IMR-90 (cell line): ENCODE measurements at regions not wholly inside any gene's neighbourhood (a gene's known extent, or its start where the extent isn't known, plus 50 kb on each side); places are given as distances from the start of the nearest gene placed in this dataset.

Source experiments
- BHLHE40 ChIP-seq: fragments of 150-350 bp; IDR thresholded peaks from 2 replicates; pipeline ENCODE4 v1.6.1; 2016; ENCODE audit warnings: mild to moderate bottlenecking, low read depth, low read length
- CHD1 ChIP-seq: IDR thresholded peaks from 2 replicates; pipeline ENCODE4 v1.6.1; 2012; ENCODE audit warnings: low read depth, low read length, improper control_type of control experiment
- MAFK ChIP-seq: IDR thresholded peaks from 2 replicates; pipeline ENCODE4 v1.6.1; 2012; ENCODE audit warnings: low read depth, low read length, improper control_type of control experiment
- MXI1 ChIP-seq: IDR thresholded peaks from 2 replicates; pipeline ENCODE4 v1.6.1; 2012; ENCODE audit warnings: low read depth, mild to moderate bottlenecking, low read length, moderate library complexity, borderline replicate concordance
- NFE2L2 ChIP-seq: fragments of 150-350 bp; IDR thresholded peaks from 2 replicates; pipeline ENCODE4 v1.6.1; 2016; ENCODE audit warnings: low read depth, mild to moderate bottlenecking, low read length
- POLR2A ChIP-seq: IDR thresholded peaks from 2 replicates; pipeline ENCODE4 v1.6.1; 2012; ENCODE audit warnings: mild to moderate bottlenecking, low read depth, low read length
- RAD21 ChIP-seq: IDR thresholded peaks from 2 replicates; pipeline ENCODE4 v1.6.1; 2012; ENCODE audit warnings: low read length, improper control_type of control experiment
- RCOR1 ChIP-seq: IDR thresholded peaks from 2 replicates; pipeline ENCODE4 v1.6.1; 2012; ENCODE audit warnings: mild to moderate bottlenecking, low read length, improper control_type of control experiment; ENCODE audit not compliant: insufficient replicate concordance
- SMC3 ChIP-seq: fragments of 150-350 bp; IDR thresholded peaks from 2 replicates; pipeline ENCODE4 v1.6.1; 2016; ENCODE audit warnings: low read depth, mild to moderate bottlenecking, antibody characterized with exemption, low read length, moderate library complexity
- TF ChIP-seq, protein P1 (sequence below): conservative IDR thresholded peaks from 2 replicates; pipeline ENCODE4 v1.5.1; 2012; ENCODE audit warnings: mild to moderate bottlenecking, low read depth, low read length, improper control_type of control experiment
- TF ChIP-seq, protein P2 (sequence below): fragments of 150-350 bp; IDR thresholded peaks from 2 replicates; pipeline ENCODE4 v1.6.1; 2017; ENCODE audit warnings: mild to moderate bottlenecking, antibody characterized with exemption, low read length, low read depth
- TF ChIP-seq, protein P3 (sequence below): fragments of 150-350 bp; IDR thresholded peaks from 2 replicates; pipeline ENCODE4 v1.6.1; 2016; ENCODE audit warnings: low read depth, mild to moderate bottlenecking, low read length, moderate library complexity, borderline replicate concordance

DNA sequence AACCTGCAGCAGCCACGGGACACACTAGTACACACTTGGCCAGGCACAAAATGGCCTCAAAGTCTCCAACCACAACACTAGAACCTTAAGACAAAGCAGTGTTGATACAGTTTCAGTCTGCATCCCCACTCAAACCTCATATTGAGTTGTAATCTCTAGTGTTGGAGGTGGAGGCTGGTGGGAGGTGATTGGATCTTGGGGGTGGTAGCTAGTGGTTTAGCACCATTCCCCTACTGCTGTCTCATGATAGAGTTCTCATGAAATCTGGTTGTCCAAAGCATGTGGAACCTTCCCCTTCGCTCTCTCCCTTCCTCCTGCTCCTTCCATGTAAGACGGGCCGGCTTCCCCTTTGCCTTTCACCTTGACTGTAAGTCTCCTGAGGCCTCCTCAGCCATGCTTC is 638.7 kb downstream of the UQCRFS1 start:
- TF ChIP-seq MXI1 = no peak
- TF ChIP-seq, protein P1, sequence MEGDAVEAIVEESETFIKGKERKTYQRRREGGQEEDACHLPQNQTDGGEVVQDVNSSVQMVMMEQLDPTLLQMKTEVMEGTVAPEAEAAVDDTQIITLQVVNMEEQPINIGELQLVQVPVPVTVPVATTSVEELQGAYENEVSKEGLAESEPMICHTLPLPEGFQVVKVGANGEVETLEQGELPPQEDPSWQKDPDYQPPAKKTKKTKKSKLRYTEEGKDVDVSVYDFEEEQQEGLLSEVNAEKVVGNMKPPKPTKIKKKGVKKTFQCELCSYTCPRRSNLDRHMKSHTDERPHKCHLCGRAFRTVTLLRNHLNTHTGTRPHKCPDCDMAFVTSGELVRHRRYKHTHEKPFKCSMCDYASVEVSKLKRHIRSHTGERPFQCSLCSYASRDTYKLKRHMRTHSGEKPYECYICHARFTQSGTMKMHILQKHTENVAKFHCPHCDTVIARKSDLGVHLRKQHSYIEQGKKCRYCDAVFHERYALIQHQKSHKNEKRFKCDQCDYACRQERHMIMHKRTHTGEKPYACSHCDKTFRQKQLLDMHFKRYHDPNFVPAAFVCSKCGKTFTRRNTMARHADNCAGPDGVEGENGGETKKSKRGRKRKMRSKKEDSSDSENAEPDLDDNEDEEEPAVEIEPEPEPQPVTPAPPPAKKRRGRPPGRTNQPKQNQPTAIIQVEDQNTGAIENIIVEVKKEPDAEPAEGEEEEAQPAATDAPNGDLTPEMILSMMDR = no peak
- no peak for TF ChIP-seq BHLHE40
- TF ChIP-seq, protein P2, sequence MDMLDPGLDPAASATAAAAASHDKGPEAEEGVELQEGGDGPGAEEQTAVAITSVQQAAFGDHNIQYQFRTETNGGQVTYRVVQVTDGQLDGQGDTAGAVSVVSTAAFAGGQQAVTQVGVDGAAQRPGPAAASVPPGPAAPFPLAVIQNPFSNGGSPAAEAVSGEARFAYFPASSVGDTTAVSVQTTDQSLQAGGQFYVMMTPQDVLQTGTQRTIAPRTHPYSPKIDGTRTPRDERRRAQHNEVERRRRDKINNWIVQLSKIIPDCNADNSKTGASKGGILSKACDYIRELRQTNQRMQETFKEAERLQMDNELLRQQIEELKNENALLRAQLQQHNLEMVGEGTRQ = no peak
- TF ChIP-seq POLR2A = no peak
- TF ChIP-seq RAD21 = no peak
- no peak for TF ChIP-seq CHD1
- TF ChIP-seq MAFK = no peak
- TF ChIP-seq, protein P3, sequence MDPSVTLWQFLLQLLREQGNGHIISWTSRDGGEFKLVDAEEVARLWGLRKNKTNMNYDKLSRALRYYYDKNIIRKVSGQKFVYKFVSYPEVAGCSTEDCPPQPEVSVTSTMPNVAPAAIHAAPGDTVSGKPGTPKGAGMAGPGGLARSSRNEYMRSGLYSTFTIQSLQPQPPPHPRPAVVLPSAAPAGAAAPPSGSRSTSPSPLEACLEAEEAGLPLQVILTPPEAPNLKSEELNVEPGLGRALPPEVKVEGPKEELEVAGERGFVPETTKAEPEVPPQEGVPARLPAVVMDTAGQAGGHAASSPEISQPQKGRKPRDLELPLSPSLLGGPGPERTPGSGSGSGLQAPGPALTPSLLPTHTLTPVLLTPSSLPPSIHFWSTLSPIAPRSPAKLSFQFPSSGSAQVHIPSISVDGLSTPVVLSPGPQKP = no peak
- TF ChIP-seq SMC3 = no peak
- TF ChIP-seq RCOR1 = no peak
- no peak for TF ChIP-seq NFE2L2
